Activated T-helper 1 cell treated with anti-CD3 and anti-CD28 coated beads, Interleukin-2, amount 50 U/mL, for 16 hours (primary cell): ENCODE measurements at regions not wholly inside any gene's neighbourhood (a gene's known extent, or its start where the extent isn't known, plus 50 kb on each side); places are given as distances from the start of the nearest gene placed in this dataset.

Source experiments
- DNase-seq, 2 donors: peaks; one replicate each; pipeline ENCODE4 v3.0.0-alpha.2; 2020; ENCODE audit warnings: low read depth in 1 of 2, low spot score in 1 of 2

GRCh38 chr2:35000453-35000852, 1355.1 kb upstream of the CRIM1 start:
- DNase-seq: no peak

- DNase-seq: no peak
Measured at GRCh38 chr2:34998741-34999140, 1356.8 kb upstream of the CRIM1 start.

GRCh38 chr2:34997779-34998178, 1357.8 kb upstream of the CRIM1 start:
- DNase-seq: no peak

GRCh38 chr2:34995196-34995595, 1360.4 kb upstream of the CRIM1 start:
- no peak for DNase-seq

- DNase-seq: no peak
Measured at GRCh38 chr2:34991508-34992274, 1363.9 kb upstream of the CRIM1 start.

- no peak for DNase-seq
Measured at GRCh38 chr2:34985474-34985873, 1370.1 kb upstream of the CRIM1 start.

GRCh38 chr2:34980689-34981088, 1374.9 kb upstream of the CRIM1 start:
- DNase-seq: no peak

GRCh38 chr2:34979148-34979547, 1376.4 kb upstream of the CRIM1 start:
- DNase-seq: no peak

- DNase-seq: no peak
Measured at GRCh38 chr2:34961822-34962221, 1362.7 kb upstream of the FAM98A start.

- no peak for DNase-seq
Measured at GRCh38 chr2:34954758-34955157, 1355.7 kb upstream of the FAM98A start.

GRCh38 chr2:34950797-34951196, 1351.7 kb upstream of the FAM98A start:
- DNase-seq: no peak

- no peak for DNase-seq
Measured at GRCh38 chr2:34949316-34949715, 1350.2 kb upstream of the FAM98A start.

- no peak for DNase-seq
Measured at GRCh38 chr2:34936089-34936488, 1337.0 kb upstream of the FAM98A start.

- no peak for DNase-seq
Measured at GRCh38 chr2:34912084-34912483, 1313.0 kb upstream of the FAM98A start.

GRCh38 chr2:34909992-34910705, 1311.0 kb upstream of the FAM98A start:
- DNase-seq: no peak

- DNase-seq: no peak
Measured at GRCh38 chr2:34907812-34908211, 1308.7 kb upstream of the FAM98A start.

GRCh38 chr2:34901739-34902138, 1302.6 kb upstream of the FAM98A start:
- DNase-seq: no peak

GRCh38 chr2:34899079-34899478, 1300.0 kb upstream of the FAM98A start:
- DNase-seq: no peak

GRCh38 chr2:34892766-34893165, 1293.7 kb upstream of the FAM98A start:
- no peak for DNase-seq

- DNase-seq: no peak
Measured at GRCh38 chr2:34892256-34892655, 1293.2 kb upstream of the FAM98A start.

- no peak for DNase-seq
Measured at GRCh38 chr2:34875091-34875745, 1276.1 kb upstream of the FAM98A start.

- no peak for DNase-seq
Measured at GRCh38 chr2:34853646-34854045, 1254.5 kb upstream of the FAM98A start.
